BE2C (cell line): ENCODE measurements at regions not wholly inside any gene's neighbourhood (a gene's known extent, or its start where the extent isn't known, plus 50 kb on each side); places are given as distances from the start of the nearest gene placed in this dataset.

Experiments used
- DNase-seq: peaks from one replicate; pipeline ENCODE4 v3.0.0-alpha.2; 2020
- H3K27me3 ChIP-seq: fragments of 250-450 bp; sonication (Bioruptor Pico); 2 replicates; pipeline ENCODE4 v1.5.1; 2020; ENCODE audit warnings: mild to moderate bottlenecking
- H3K36me3 ChIP-seq: fragments of 250-450 bp; sonication (Bioruptor Pico); 2 replicates; pipeline ENCODE4 v1.5.1; 2020; ENCODE audit warnings: mild to moderate bottlenecking
- H3K4me1 ChIP-seq: fragments of 250-450 bp; sonication (Bioruptor Pico); 2 replicates; pipeline ENCODE4 v1.5.1; 2020
- H3K4me3 ChIP-seq: 2 replicates; pipeline ENCODE4 v1.5.1; 2011; ENCODE audit warnings: low read depth, low read length
- H3K9me3 ChIP-seq: fragments of 250-450 bp; sonication (Bioruptor Pico); 2 replicates; pipeline ENCODE4 v1.5.1; 2020
- CTCF ChIP-seq: IDR thresholded peaks from 2 replicates; pipeline ENCODE4 v1.5.1; 2012; ENCODE audit warnings: mild to moderate bottlenecking, low read depth, low read length

- Histone ChIP-seq H3K9me3 (no peaks in the 10 kb centered on the region), H3K36me3 (no peaks in the 10 kb centered on the region), H3K27me3 (no peaks in the 10 kb centered on the region), H3K4me1 (peaks cover 3% of the 10 kb centered on the region; the same call in 1 of the 2 replicates), H3K4me3 (no peak overlapping the region)
- no peak for DNase-seq
- TF ChIP-seq CTCF = peak; percentile 13; the same call in 1 of the 2 replicates
Observed at GRCh38 chr1:168987330-168987729, 119.2 kb upstream of the ATP1B1 start.

GRCh38 chr1:168987923-168988322 lies 118.6 kb upstream of the ATP1B1 start:
- H3K36me3 ChIP-seq = no peaks in the 10 kb centered on the region
- H3K27me3 ChIP-seq = no peaks in the 10 kb centered on the region
- no peak for DNase-seq
- H3K4me3 ChIP-seq = no peak overlapping the region
- TF ChIP-seq CTCF = no peak
- H3K4me1 ChIP-seq = peaks cover 3% of the 10 kb centered on the region; the same call in 1 of the 2 replicates
- H3K9me3 ChIP-seq = no peaks in the 10 kb centered on the region

- no peak for TF ChIP-seq CTCF
- H3K36me3 ChIP-seq = no peaks in the 10 kb centered on the region
- no peaks in the 10 kb centered on the region for H3K27me3 ChIP-seq
- H3K4me3 ChIP-seq = no peak overlapping the region
- peaks cover 3% of the 10 kb centered on the region; the same call in 1 of the 2 replicates for H3K4me1 ChIP-seq
- no peaks in the 10 kb centered on the region for H3K9me3 ChIP-seq
- DNase-seq = no peak
Observed at GRCh38 chr1:168989985-168990384, 116.5 kb upstream of the ATP1B1 start.

GRCh38 chr1:168991667-168992475 lies 114.6 kb upstream of the ATP1B1 start:
- DNase-seq = no peak
- H3K36me3 ChIP-seq = no peaks in the 10 kb centered on the region
- no peaks in the 10 kb centered on the region for H3K27me3 ChIP-seq
- H3K4me3 ChIP-seq = no peak overlapping the region
- H3K4me1 ChIP-seq = peaks cover 3% of the 10 kb centered on the region; the same call in 1 of the 2 replicates
- TF ChIP-seq CTCF = no peak
- no peaks in the 10 kb centered on the region for H3K9me3 ChIP-seq

- no peak for DNase-seq
- Histone ChIP-seq H3K4me1 (peaks cover 5% of the 10 kb centered on the region), H3K4me3 (no peak overlapping the region), H3K27me3 (no peaks in the 10 kb centered on the region), H3K36me3 (no peaks in the 10 kb centered on the region), H3K9me3 (no peaks in the 10 kb centered on the region)
- no peak for TF ChIP-seq CTCF
Observed at GRCh38 chr1:169001353-169001752, 105.1 kb upstream of the ATP1B1 start.

GRCh38 chr1:169003864-169004516 lies 102.5 kb upstream of the ATP1B1 start:
- TF ChIP-seq CTCF = no peak
- peaks cover 5% of the 10 kb centered on the region for H3K4me1 ChIP-seq
- no peak for DNase-seq
- H3K4me3 ChIP-seq = no peak overlapping the region
- no peaks in the 10 kb centered on the region for H3K9me3 ChIP-seq
- H3K27me3 ChIP-seq = no peaks in the 10 kb centered on the region
- no peaks in the 10 kb centered on the region for H3K36me3 ChIP-seq
